ENCODE measurements at regions not wholly inside any gene's neighbourhood (a gene's known extent, or its start where the extent isn't known, plus 50 kb on each side); places are given as distances from the start of the nearest gene placed in this dataset.

GRCh38 chr17:54277868-54278267 is 455.1 kb downstream of the KIF2B start:
- TF ChIP-seq CTCF (IDR thresholded peaks at IDR 0.05) (no peak), POLR2AphosphoS5 (IDR thresholded peaks at IDR 0.05) (no peak)

All from prostate gland (tissue), 2 donors.